Mucosa of stomach (tissue), 1 donor: ENCODE measurements at regions not wholly inside any gene's neighbourhood (a gene's known extent, or its start where the extent isn't known, plus 50 kb on each side); places are given as distances from the start of the nearest gene placed in this dataset.

ENCODE experiments used
- H3K27me3 ChIP-seq: one replicate; pipeline ENCODE4 v1.7.0; 2013; ENCODE audit warnings: mild to moderate bottlenecking, low read length; ENCODE audit not compliant: control insufficient read depth, insufficient read depth
- H3K36me3 ChIP-seq: one replicate; pipeline ENCODE4 v1.7.0; 2013; ENCODE audit warnings: low read length; ENCODE audit not compliant: control insufficient read depth, insufficient read depth
- H3K4me1 ChIP-seq: one replicate; pipeline ENCODE4 v1.7.0; 2013; ENCODE audit warnings: mild to moderate bottlenecking, low read length; ENCODE audit not compliant: control insufficient read depth, insufficient read depth
- H3K4me3 ChIP-seq: one replicate; pipeline ENCODE4 v1.7.0; 2013; ENCODE audit warnings: low read length
- H3K9ac ChIP-seq: one replicate; pipeline ENCODE4 v1.7.0; 2013; ENCODE audit warnings: mild to moderate bottlenecking, low read length, moderate library complexity
- H3K9me3 ChIP-seq: one replicate; pipeline ENCODE4 v1.7.0; 2013; ENCODE audit warnings: mild to moderate bottlenecking, low read length, moderate library complexity; ENCODE audit not compliant: control insufficient read depth
- donor health status: Pancreatic carcinoma.

DNA sequence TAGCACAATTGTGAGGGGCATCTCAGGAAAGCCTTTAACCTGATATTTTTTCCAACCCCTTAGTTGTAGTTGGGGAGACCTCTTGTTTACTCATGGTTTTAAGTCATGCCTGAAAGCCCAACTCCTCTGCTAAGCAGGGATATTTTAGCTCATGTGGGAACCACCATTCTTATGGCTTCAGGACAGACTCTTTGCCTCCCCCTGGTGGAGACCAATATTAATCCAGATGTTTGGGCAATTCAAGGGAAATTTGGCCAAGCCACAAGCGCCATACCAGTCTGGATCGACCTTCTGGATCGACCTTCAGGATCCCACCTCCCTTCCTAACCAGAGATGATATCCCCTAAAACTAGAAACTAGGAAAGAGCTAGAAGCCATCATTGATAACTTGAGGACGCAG, 211.2 kb downstream of the C6orf118 start:
- H3K9me3 ChIP-seq: peaks cover 4% of the 10 kb centered on the region
- no peak overlapping the region for H3K9ac ChIP-seq
- H3K4me3 ChIP-seq: no peak overlapping the region
- no peaks in the 10 kb centered on the region for H3K36me3 ChIP-seq
- no peaks in the 10 kb centered on the region for H3K27me3 ChIP-seq
- H3K4me1 ChIP-seq: no peaks in the 10 kb centered on the region

DNA sequence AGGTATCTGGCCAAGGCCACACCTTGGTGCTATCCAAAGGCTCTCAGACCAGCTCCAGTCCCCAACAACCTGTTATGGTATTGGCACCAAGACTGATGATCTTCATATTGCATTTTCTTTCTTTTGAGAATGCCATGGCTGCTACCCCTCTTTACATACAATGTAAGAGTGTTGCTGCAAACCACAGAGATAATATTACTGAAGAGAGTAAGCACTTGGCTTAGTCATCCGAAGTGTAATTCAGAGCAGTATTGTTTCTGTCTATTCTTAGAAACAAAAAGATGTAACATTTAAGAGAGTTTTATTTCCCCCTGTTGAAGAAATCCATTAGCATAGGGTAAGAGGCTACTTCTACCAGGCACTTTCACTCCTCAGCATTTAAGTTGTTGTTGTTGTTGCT, 212.5 kb downstream of the C6orf118 start:
- peaks cover 4% of the 10 kb centered on the region for H3K9me3 ChIP-seq
- no peaks in the 10 kb centered on the region for H3K4me1 ChIP-seq
- H3K9ac ChIP-seq: no peak overlapping the region
- H3K4me3 ChIP-seq: no peak overlapping the region
- H3K36me3 ChIP-seq: no peaks in the 10 kb centered on the region
- no peaks in the 10 kb centered on the region for H3K27me3 ChIP-seq

DNA sequence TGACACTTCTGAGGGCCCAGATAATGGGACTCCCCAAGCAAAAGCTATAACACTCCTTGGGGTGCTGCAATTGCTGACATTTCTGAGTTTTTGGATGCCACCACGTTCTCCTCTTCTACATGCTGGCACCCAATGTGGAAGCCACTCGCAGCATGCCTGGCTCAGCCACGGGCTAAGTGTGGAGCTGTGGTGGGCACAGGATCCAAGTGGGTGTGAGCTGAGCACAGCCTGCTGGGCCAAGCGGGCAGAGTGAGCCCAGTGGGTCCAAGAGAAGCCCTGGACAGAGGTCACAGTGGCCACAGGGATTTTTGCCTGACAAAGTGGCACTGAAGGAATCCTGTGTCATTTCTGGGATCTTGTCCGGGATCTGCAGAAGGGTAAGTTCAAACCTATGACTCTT, 213.2 kb downstream of the C6orf118 start:
- Histone ChIP-seq H3K9ac (no peak overlapping the region), H3K4me1 (no peaks in the 10 kb centered on the region)

DNA sequence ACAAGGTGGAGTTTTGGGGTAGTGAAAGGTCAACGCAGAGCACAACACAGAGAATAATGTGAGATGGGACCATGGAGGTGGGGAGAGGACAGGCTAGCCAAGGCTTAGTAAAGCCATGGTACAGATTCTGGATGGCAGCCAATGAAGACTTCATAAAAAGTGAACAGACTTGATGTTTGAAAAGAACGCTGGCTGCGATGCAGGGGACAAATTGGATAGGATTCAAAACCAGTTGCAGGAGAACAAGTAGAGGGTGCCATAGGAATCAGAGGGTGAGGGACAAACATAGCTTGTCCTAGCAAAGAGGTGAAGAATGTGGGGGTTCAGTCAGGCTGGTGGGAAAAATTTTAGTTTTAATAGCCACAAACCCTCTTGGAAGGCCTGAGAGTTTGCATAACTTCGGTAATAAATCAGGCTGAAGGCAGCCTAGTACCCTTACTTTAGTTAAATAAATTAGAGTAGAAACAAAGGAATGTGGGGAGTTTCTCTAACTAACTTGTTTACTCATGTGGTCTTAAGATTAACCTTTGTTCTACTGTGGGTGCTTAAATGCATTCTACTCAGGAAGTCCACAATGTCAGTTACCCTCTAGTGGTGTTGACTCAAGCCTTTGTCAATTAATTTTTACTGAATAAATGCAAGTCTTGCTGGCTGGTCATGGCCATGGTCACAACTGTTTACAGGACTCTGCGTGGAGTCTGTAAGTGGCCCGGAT, 216.4 kb downstream of the C6orf118 start:
- H3K9me3 ChIP-seq: no peaks in the 10 kb centered on the region
- no peak overlapping the region for H3K4me3 ChIP-seq
- no peaks in the 10 kb centered on the region for H3K27me3 ChIP-seq
- H3K4me1 ChIP-seq: no peaks in the 10 kb centered on the region
- no peak overlapping the region for H3K9ac ChIP-seq
- H3K36me3 ChIP-seq: no peaks in the 10 kb centered on the region

More for the DNA sequence above, 213.2 kb downstream of the C6orf118 start:
- H3K9me3 ChIP-seq: peaks cover 4% of the 10 kb centered on the region
- no peaks in the 10 kb centered on the region for H3K36me3 ChIP-seq
- no peaks in the 10 kb centered on the region for H3K27me3 ChIP-seq
- H3K4me3 ChIP-seq: no peak overlapping the region

DNA sequence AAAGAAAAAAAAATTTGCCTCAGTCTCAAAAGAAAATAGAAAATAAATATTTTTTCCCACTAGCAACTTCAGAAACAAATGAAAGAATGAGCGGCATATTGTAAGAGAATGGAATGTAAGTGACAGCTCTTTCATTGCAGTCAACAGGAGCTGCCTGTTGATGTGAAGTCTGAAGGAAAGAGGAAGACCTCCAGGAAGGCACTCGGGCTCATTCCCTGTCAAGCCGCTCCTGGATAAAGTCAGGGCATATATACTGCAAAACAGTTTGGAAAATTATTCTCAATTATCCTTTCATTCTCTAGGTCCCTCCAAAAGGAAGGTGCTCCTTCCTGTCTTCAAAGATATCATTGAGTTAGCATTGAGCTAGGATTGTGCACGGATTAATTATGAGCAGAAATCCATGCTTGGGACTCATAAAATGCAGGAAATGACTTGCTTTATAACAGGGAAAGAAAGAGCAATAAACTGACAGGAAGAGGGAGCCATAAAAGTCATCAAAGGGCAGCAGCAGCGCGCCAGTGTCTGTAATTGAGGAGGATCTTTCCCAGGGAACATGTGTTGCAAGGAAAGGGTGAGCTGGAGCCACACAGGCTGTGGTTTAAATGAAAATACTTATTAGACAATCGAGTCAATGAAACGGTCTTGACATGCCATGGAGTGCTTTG, 218.2 kb downstream of the C6orf118 start:
- no peak overlapping the region for H3K4me3 ChIP-seq
- no peaks in the 10 kb centered on the region for H3K4me1 ChIP-seq
- no peaks in the 10 kb centered on the region for H3K36me3 ChIP-seq
- no peaks in the 10 kb centered on the region for H3K27me3 ChIP-seq
- no peaks in the 10 kb centered on the region for H3K9me3 ChIP-seq
- no peak overlapping the region for H3K9ac ChIP-seq

DNA sequence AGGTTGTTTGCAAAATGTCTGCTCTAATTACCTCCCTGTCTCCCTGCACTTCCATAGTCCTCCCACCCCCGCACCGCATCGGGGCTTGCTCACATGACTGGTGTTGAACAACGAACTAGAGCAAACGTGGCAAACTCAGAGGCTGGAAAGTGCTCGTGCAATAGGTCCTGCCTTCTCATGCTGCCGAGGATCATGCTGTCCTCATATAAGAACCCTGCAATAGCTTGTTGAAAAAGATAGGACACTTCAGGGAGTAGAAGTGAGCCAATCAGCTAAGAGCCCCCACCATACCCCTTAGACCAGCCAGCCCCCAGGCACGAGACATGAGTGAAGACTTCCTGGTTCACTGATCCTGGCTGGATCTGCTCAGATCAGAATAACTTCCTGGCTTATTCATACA, 219.2 kb downstream of the C6orf118 start:
- Histone ChIP-seq H3K4me1 (no peaks in the 10 kb centered on the region), H3K9me3 (no peaks in the 10 kb centered on the region), H3K36me3 (no peaks in the 10 kb centered on the region), H3K9ac (no peak overlapping the region), H3K4me3 (no peak overlapping the region), H3K27me3 (no peaks in the 10 kb centered on the region)

DNA sequence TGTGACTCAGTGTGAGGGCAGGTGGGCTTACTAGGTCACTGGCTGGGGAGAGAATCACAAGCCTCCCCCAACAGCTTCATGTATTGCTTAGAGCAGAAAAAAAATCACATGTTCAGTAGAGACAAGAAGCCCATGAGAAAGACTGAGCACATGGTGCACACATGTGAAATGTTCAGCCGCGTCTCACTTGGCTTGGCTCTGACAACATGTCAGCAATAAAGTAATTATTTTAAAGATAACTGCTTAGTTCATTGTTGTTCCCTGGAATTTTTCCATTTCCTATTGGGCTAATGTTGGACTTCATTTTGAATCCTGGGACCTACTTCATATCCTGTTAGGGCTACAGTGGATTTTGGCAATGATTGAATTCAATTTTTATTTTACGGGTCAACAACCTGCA, 222.6 kb downstream of the C6orf118 start:
- H3K36me3 ChIP-seq: no peaks in the 10 kb centered on the region

DNA sequence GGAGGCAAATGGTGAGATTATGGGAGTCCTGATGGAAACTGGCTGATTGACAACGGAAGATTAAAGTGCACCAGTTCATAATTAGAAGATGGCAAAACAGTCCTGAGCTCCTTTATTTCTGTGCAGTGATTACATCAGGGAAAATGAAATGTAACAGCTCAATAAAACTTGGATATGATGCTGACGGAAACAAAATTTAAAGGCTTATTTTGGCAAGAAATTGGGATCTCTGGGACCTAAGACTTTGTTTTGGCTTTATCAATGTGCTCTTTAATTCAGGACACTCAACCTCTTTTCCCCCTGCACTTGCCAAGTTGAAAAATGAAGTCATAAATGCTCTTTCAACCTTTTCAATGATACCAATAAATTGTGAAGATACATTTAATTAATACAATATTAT, 226.8 kb downstream of the C6orf118 start:
- no peaks in the 10 kb centered on the region for H3K36me3 ChIP-seq
- no peaks in the 10 kb centered on the region for H3K4me1 ChIP-seq
- no peaks in the 10 kb centered on the region for H3K27me3 ChIP-seq
- no peak overlapping the region for H3K9ac ChIP-seq
- H3K9me3 ChIP-seq: no peaks in the 10 kb centered on the region
- no peak overlapping the region for H3K4me3 ChIP-seq

More for the DNA sequence above, 222.6 kb downstream of the C6orf118 start:
- no peaks in the 10 kb centered on the region for H3K9me3 ChIP-seq
- H3K9ac ChIP-seq: no peak overlapping the region
- no peaks in the 10 kb centered on the region for H3K27me3 ChIP-seq
- H3K4me1 ChIP-seq: no peaks in the 10 kb centered on the region
- no peak overlapping the region for H3K4me3 ChIP-seq

DNA sequence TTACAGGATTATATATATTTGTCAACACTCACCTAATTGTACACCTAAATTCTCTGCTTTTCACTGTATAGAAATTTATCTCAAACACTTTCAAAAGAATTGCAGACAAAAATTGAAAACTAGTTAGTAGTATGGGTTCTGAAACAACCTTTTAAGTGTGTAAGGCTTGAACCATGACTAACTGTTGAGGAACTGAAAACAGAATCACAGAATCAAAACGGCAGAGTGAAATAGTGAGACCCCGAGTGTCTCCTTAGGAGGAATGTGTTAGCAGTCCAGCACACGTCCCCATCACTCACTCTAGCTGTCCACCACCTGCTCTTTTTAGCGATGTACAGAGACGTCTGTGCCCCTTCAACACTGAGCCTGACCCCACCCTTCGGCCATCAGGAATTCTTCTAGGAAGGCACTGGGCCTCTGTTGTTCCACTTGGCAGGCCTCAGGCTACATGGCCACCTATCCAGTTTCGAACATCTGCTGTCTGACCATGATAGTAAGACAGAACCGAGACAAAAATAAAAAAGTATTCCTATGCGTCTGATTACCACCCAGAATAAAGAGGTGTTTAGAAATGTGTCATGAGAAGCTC, 227.4 kb downstream of the C6orf118 start:
- no peaks in the 10 kb centered on the region for H3K9me3 ChIP-seq
- H3K4me1 ChIP-seq: no peaks in the 10 kb centered on the region
- no peak overlapping the region for H3K9ac ChIP-seq
- no peaks in the 10 kb centered on the region for H3K27me3 ChIP-seq
- H3K36me3 ChIP-seq: no peaks in the 10 kb centered on the region
- H3K4me3 ChIP-seq: no peak overlapping the region

DNA sequence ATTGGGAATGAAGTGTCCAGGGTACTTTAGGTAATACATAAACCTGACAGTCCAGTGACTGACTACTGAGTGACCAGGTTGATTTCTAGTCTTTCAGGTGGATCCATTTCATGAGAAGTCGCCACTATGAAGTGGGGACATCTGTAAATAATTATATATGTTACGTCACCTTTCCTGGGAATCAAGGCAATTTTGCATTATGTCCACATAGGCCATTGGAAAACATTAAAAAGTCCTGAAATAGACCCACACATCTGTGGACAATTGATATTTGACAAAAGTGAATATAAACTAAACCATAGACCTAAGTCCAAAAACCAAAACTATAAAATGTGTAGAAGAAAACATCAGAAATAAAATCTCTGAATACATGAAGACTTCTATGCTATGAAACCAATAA, 231.5 kb downstream of the C6orf118 start:
- no peak overlapping the region for H3K9ac ChIP-seq
- H3K4me3 ChIP-seq: no peak overlapping the region
- H3K9me3 ChIP-seq: no peaks in the 10 kb centered on the region
- no peaks in the 10 kb centered on the region for H3K27me3 ChIP-seq
- no peaks in the 10 kb centered on the region for H3K36me3 ChIP-seq
- no peaks in the 10 kb centered on the region for H3K4me1 ChIP-seq

DNA sequence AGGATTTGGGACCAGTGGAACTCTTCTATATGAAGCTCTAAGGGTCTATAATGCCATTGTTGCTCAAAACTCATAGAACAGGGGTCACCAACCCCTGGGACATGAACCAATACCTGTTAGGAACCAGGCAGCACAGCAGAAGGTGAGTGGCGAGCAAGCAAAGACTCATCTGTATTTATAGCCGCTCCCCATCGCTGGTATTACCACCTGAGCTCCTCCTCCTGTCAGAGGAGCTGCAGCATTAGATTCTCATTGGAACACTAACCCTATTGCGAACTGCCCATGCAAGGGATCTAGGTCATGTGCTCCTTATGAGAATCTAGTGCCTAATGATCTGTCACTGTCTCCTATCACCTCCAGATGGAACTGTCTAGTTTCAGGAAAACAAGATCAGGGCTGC, 237.5 kb downstream of the C6orf118 start:
- Histone ChIP-seq H3K9me3 (no peaks in the 10 kb centered on the region), H3K27me3 (no peaks in the 10 kb centered on the region), H3K4me1 (no peaks in the 10 kb centered on the region), H3K9ac (no peak overlapping the region), H3K36me3 (no peaks in the 10 kb centered on the region), H3K4me3 (no peak overlapping the region)

DNA sequence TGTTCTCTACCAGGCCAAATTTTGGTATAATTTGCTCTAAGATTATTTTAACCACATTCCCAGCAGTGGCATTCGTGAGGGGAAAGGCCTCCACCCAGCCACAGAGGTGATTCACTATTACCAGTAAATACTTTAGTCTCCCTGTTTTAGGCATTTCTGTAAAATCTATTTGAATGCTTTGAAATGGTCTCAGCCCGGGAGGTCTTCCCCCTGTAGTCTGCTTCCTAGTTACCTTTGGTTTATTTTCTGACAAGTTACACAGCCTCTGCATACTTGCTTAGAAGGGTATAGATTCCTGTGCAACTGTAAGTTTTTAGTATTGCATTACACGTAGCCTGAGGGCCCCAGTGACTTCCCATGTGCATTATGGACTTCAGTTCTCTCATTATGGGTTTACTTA, 248.7 kb downstream of the C6orf118 start:
- H3K4me1 ChIP-seq: no peaks in the 10 kb centered on the region
- H3K9ac ChIP-seq: no peak overlapping the region
- no peaks in the 10 kb centered on the region for H3K9me3 ChIP-seq
- no peak overlapping the region for H3K4me3 ChIP-seq
- no peaks in the 10 kb centered on the region for H3K36me3 ChIP-seq
- H3K27me3 ChIP-seq: no peaks in the 10 kb centered on the region
